ENCODE measurements at regions not wholly inside any gene's neighbourhood (a gene's known extent, or its start where the extent isn't known, plus 50 kb on each side); places are given as distances from the start of the nearest gene placed in this dataset.
A peak's percentile ranks its signal among the peaks of the same experiment; 100 is the strongest.

DNA sequence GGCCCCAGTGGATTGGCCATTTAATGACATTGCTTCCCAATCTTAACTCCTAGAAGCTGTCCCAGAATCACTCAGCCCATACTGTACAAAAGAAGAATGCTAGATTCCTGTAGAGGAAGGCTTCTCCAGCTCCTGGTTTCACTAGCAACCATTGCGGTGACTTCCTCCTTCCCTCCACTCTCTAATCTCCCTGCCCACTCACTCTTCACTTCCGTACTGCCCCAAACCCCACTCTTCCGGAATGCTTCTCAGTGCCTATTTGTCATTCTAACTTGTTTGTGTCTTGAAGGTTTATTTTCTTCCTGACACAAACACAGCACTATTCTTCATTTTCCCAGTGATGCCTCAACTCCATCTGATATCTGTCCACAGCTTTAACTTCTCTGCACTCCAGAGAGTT is 97.1 kb upstream of the SPATA16 start:
- CTCF ChIA-PET: no interaction called here
- Histone ChIP-seq H3K4me3 (ENCODE audit: low read length) (no peak overlapping the region), H3K36me3 (ENCODE audit: control insufficient read depth in 2 of 3, insufficient read depth in 3 of 3, low read length in 3 of 3) (no peaks in the 10 kb centered on the region), H3K27me3 (ENCODE audit: control insufficient read depth in 2 of 2, insufficient read depth in 2 of 2, low read length in 2 of 2) (no peaks in the 10 kb centered on the region), H3K9me3 (ENCODE audit: control insufficient read depth in 2 of 3, low read length in 3 of 3) (no peaks in the 10 kb centered on the region), H3K27ac (ENCODE audit: low read depth, low read length) (no peak overlapping the region), H3K4me1 (ENCODE audit: control insufficient read depth in 2 of 2, insufficient read depth in 2 of 2, low read length in 2 of 2) (no peaks in the 10 kb centered on the region)
- Mint-ChIP-seq H3K4me1 (no peaks in the 10 kb centered on the region), H3K9me3 (peaks cover 0 to 10% (median 0%) of the 10 kb centered on the region in 11 donors), H3K4me3 (no peak overlapping the region), H3K36me3 (no peaks in the 10 kb centered on the region), H3K27ac (no peak overlapping the region), H3K27me3 (no peaks in the 10 kb centered on the region)
- intact Hi-C loops (cut with micrococcal nuclease): no loop called here
- no peak for DNase-seq
- POLR2A ChIA-PET: no interaction called here
- no peak for ATAC-seq

DNA sequence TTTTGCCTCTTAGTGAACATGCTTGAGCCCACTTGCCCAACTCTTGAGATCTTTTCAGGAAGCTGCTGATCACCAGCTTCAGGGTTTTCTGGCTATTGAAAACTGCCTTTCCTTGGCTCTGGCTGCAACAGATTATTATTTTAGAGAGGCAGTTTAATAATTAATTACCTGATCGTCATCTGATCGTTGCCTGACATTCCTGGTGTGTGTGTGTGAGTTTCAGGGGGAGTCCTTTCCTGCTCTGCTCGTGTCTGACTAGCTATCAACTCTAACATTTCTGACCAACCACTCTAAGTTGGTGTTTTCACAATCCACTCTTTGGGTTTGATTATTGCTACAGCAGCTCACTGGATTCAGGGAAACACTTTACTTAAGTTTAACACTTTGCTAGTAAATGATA is 84.3 kb upstream of the SPATA16 start:
- intact Hi-C loops (cut with micrococcal nuclease): no loop called here
- Histone ChIP-seq H3K4me1 (ENCODE audit: control insufficient read depth in 2 of 2, insufficient read depth in 2 of 2, low read length in 2 of 2) (no peaks in the 10 kb centered on the region), H3K9me3 (ENCODE audit: control insufficient read depth in 2 of 3, low read length in 3 of 3) (peaks cover 0 to 7% (median 0%) of the 10 kb centered on the region in 3 experiments), H3K27ac (ENCODE audit: low read depth, low read length) (no peak overlapping the region), H3K36me3 (ENCODE audit: control insufficient read depth in 2 of 3, insufficient read depth in 3 of 3, low read length in 3 of 3) (no peaks in the 10 kb centered on the region), H3K27me3 (ENCODE audit: control insufficient read depth in 2 of 2, insufficient read depth in 2 of 2, low read length in 2 of 2) (no peaks in the 10 kb centered on the region), H3K4me3 (ENCODE audit: low read length) (no peak overlapping the region)
- POLR2A ChIA-PET: no interaction called here
- Mint-ChIP-seq H3K4me1 (no peaks in the 10 kb centered on the region), H3K27ac (no peak overlapping the region), H3K9me3 (peaks cover 0 to 13% (median 5%) of the 10 kb centered on the region in 11 donors), H3K4me3 (no peak overlapping the region), H3K27me3 (no peaks in the 10 kb centered on the region), H3K36me3 (no peaks in the 10 kb centered on the region)
- ATAC-seq (no peak), DNase-seq (no peak)
- CTCF ChIA-PET: no interaction called here

DNA sequence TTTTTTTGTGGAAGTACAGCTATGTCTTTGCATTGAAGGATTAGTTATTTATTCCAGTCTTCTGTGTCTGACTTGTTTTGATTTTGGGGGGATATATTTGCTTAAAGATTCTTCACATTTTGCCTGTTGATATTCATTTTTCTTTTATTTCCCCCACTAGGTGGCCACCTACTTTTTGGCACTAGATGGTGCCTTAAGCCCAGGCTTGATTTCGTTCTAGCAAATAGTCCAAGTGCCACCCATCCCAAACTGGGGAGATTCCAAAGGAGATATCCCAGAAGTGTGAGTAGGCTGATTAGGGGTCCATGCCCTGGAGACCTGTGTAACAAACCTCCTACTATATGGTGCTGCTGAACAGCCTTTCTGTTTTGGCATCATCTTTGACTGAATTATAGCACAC is 80.0 kb upstream of the SPATA16 start:
- Histone ChIP-seq H3K4me3 (ENCODE audit: low read length) (no peak overlapping the region), H3K4me1 (ENCODE audit: control insufficient read depth in 2 of 2, insufficient read depth in 2 of 2, low read length in 2 of 2) (no peaks in the 10 kb centered on the region), H3K9me3 (ENCODE audit: control insufficient read depth in 2 of 3, low read length in 3 of 3) (peaks cover 0 to 7% (median 0%) of the 10 kb centered on the region in 3 experiments), H3K36me3 (ENCODE audit: control insufficient read depth in 2 of 3, insufficient read depth in 3 of 3, low read length in 3 of 3) (no peaks in the 10 kb centered on the region), H3K27me3 (ENCODE audit: control insufficient read depth in 2 of 2, insufficient read depth in 2 of 2, low read length in 2 of 2) (no peaks in the 10 kb centered on the region), H3K27ac (ENCODE audit: low read depth, low read length) (no peak overlapping the region)
- DNase-seq (no peak), ATAC-seq (no peak)
- H3K27ac Mint-ChIP-seq: no peak overlapping the region
- POLR2A ChIA-PET: no interaction called here
- no peaks in the 10 kb centered on the region for H3K36me3 Mint-ChIP-seq
- intact Hi-C loops (cut with micrococcal nuclease): no loop called here
- peaks cover 0 to 19% (median 5%) of the 10 kb centered on the region in 11 donors for H3K9me3 Mint-ChIP-seq
- H3K4me3 Mint-ChIP-seq: no peak overlapping the region
- CTCF ChIA-PET: no interaction called here
- H3K4me1 Mint-ChIP-seq: no peaks in the 10 kb centered on the region
- no peaks in the 10 kb centered on the region for H3K27me3 Mint-ChIP-seq

DNA sequence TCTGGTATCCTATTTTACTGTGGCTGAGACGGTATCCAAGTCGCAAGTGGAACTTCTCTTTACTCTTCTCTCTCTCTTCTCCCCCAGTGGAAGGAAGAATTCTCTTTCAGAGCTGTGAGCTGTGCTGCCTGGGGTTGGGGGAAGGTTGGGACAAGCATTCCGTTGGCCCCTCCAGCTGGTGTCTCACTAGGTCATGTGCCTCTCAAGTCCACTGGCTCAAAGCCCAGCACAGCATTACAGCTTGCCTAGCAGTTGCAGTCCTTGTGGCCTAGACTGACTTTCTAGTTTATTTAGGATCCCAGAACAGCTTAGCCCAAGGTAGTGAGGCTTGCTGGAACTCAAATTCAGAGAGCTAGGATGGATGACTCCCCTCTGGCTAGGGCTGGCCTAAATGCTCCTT is 76.1 kb upstream of the SPATA16 start:
- Histone ChIP-seq H3K27me3 (ENCODE audit: control insufficient read depth in 2 of 2, insufficient read depth in 2 of 2, low read length in 2 of 2) (no peaks in the 10 kb centered on the region), H3K9me3 (ENCODE audit: control insufficient read depth in 2 of 3, low read length in 3 of 3) (peaks cover 0 to 7% (median 0%) of the 10 kb centered on the region in 3 experiments), H3K36me3 (ENCODE audit: control insufficient read depth in 2 of 3, insufficient read depth in 3 of 3, low read length in 3 of 3) (no peaks in the 10 kb centered on the region), H3K4me1 (ENCODE audit: control insufficient read depth in 2 of 2, insufficient read depth in 2 of 2, low read length in 2 of 2) (no peaks in the 10 kb centered on the region), H3K4me3 (ENCODE audit: low read length) (no peak overlapping the region), H3K27ac (ENCODE audit: low read depth, low read length) (no peak overlapping the region)
- peak overlapping the region in 1 of 10 donors; percentile 49 for H3K4me3 Mint-ChIP-seq
- H3K27ac Mint-ChIP-seq: no peak overlapping the region
- DNase-seq: no peak
- peaks cover 0 to 24% (median 7%) of the 10 kb centered on the region in 11 donors for H3K9me3 Mint-ChIP-seq
- ChIA-PET POLR2A (no interaction called here), CTCF (no interaction called here)
- intact Hi-C loops (cut with micrococcal nuclease): no loop called here
- ATAC-seq: no peak
- no peaks in the 10 kb centered on the region for H3K27me3 Mint-ChIP-seq
- no peaks in the 10 kb centered on the region for H3K4me1 Mint-ChIP-seq
- H3K36me3 Mint-ChIP-seq: no peaks in the 10 kb centered on the region

DNA sequence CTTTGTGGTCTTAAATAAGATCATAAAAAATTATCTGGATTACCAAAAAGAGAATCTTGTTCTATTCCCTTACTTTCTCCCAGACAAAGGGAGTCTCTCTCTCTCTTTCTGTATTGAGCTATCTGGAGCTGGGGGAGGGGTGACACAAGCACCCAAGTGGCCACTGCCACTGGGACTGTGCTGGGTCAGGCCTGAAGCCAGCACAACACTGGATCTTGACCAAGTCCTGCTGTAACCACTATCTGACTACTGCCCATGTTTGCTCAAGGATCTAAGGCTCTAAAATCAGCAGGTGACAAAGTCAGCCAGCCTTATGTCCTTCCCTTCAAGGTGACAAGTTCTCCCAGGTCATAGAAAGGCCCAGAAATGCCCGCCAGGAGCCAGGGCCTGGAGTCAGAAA is 75.0 kb upstream of the SPATA16 start:
- no peaks in the 10 kb centered on the region for H3K4me1 ChIP-seq (ENCODE audit: control insufficient read depth in 2 of 2, insufficient read depth in 2 of 2, low read length in 2 of 2)
- CTCF ChIA-PET: no interaction called here

DNA sequence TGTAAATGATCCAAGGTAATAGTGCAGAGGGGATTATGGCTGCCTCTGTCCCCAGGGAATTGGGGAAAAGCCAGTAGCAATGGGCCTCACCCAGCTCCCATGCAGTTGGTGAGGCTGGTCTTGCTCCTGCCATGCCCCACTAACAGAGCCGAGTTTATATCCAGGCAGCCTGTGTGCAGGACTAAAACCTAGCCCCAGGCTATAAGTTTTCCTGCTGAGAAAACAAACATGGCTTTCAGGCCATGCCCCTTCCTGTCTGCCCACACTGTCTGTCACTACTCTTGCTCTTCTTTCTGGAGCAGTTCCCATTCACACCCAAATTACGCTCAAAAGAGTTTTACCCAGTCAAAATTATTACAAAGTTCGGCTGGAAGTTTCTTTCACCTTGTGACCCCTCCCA is 73.5 kb upstream of the SPATA16 start:
- Mint-ChIP-seq H3K27ac (no peak overlapping the region), H3K27me3 (no peaks in the 10 kb centered on the region), H3K4me3 (no peak overlapping the region), H3K4me1 (no peaks in the 10 kb centered on the region), H3K9me3 (peaks cover 0 to 18% (median 2%) of the 10 kb centered on the region in 11 donors), H3K36me3 (no peaks in the 10 kb centered on the region)
- DNase-seq (no peak), ATAC-seq (no peak)
- H3K4me3 ChIP-seq (ENCODE audit: low read length): no peak overlapping the region
- ChIA-PET POLR2A (no interaction called here), CTCF (no interaction called here)
- no peak overlapping the region for H3K27ac ChIP-seq (ENCODE audit: low read depth, low read length)
- H3K9me3 ChIP-seq (ENCODE audit: control insufficient read depth in 2 of 3, low read length in 3 of 3): no peaks in the 10 kb centered on the region
- intact Hi-C loops (cut with micrococcal nuclease): no loop called here
- no peaks in the 10 kb centered on the region for H3K27me3 ChIP-seq (ENCODE audit: control insufficient read depth in 2 of 2, insufficient read depth in 2 of 2, low read length in 2 of 2)
- no peaks in the 10 kb centered on the region for H3K4me1 ChIP-seq (ENCODE audit: control insufficient read depth in 2 of 2, insufficient read depth in 2 of 2, low read length in 2 of 2)
- no peaks in the 10 kb centered on the region for H3K36me3 ChIP-seq (ENCODE audit: control insufficient read depth in 2 of 3, insufficient read depth in 3 of 3, low read length in 3 of 3)

More for the DNA sequence above, 75.0 kb upstream of the SPATA16 start:
- Mint-ChIP-seq H3K27ac (no peak overlapping the region), H3K36me3 (no peaks in the 10 kb centered on the region), H3K4me1 (no peaks in the 10 kb centered on the region), H3K4me3 (no peak overlapping the region), H3K9me3 (peaks cover 0 to 25% (median 7%) of the 10 kb centered on the region in 11 donors), H3K27me3 (no peaks in the 10 kb centered on the region)
- intact Hi-C loops (cut with micrococcal nuclease): no loop called here
- ATAC-seq (no peak), DNase-seq (no peak)
- no peaks in the 10 kb centered on the region for H3K36me3 ChIP-seq (ENCODE audit: control insufficient read depth in 2 of 3, insufficient read depth in 3 of 3, low read length in 3 of 3)
- POLR2A ChIA-PET: no interaction called here
- peaks cover 0 to 1% (median 0%) of the 10 kb centered on the region in 3 experiments for H3K9me3 ChIP-seq (ENCODE audit: control insufficient read depth in 2 of 3, low read length in 3 of 3)
- H3K4me3 ChIP-seq (ENCODE audit: low read length): no peak overlapping the region
- no peaks in the 10 kb centered on the region for H3K27me3 ChIP-seq (ENCODE audit: control insufficient read depth in 2 of 2, insufficient read depth in 2 of 2, low read length in 2 of 2)
- no peak overlapping the region for H3K27ac ChIP-seq (ENCODE audit: low read depth, low read length)

DNA sequence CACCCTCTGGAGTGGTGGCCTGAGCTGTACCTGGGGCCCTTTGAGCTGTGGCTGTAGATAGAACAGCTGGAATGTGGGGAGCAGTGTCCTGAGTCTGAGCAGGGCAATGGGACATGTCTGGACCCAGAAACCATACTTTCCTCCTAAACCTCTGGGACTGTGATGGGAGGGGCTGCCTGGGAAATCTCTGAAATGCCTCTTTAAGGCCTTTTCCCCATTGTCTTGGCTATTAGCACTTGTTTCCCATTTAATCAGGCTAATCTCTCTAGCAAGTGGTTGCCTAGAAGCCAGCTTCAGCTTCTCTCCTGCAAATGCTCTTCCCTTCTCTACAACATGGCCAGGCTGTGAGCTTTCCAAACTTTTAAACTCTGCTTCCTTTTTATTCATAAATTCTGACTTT is 58.5 kb upstream of the SPATA16 start:
- no peaks in the 10 kb centered on the region for H3K4me1 Mint-ChIP-seq
- no peak overlapping the region for H3K4me3 Mint-ChIP-seq

More for the DNA sequence above, 58.5 kb upstream of the SPATA16 start:
- peaks cover 0 to 4% (median 0%) of the 10 kb centered on the region in 5 donors for H3K36me3 Mint-ChIP-seq
- Histone ChIP-seq H3K27me3 (ENCODE audit: control insufficient read depth in 2 of 2, insufficient read depth in 2 of 2, low read length in 2 of 2) (no peaks in the 10 kb centered on the region), H3K4me1 (ENCODE audit: control insufficient read depth in 2 of 2, insufficient read depth in 2 of 2, low read length in 2 of 2) (no peaks in the 10 kb centered on the region), H3K36me3 (ENCODE audit: control insufficient read depth in 2 of 3, insufficient read depth in 3 of 3, low read length in 3 of 3) (no peaks in the 10 kb centered on the region), H3K9me3 (ENCODE audit: control insufficient read depth in 2 of 3, low read length in 3 of 3) (no peaks in the 10 kb centered on the region), H3K4me3 (ENCODE audit: low read length) (no peak overlapping the region), H3K27ac (ENCODE audit: low read depth, low read length) (no peak overlapping the region)
- H3K27ac Mint-ChIP-seq: no peak overlapping the region
- ATAC-seq (no peak), DNase-seq (no peak)
- H3K27me3 Mint-ChIP-seq: no peaks in the 10 kb centered on the region
- intact Hi-C loops (cut with micrococcal nuclease): no loop called here
- H3K9me3 Mint-ChIP-seq: peaks cover 2 to 33% (median 10%) of the 10 kb centered on the region in 11 donors
- ChIA-PET CTCF (no interaction called here), POLR2A (no interaction called here)
